CD4-positive, CD25-positive, alpha-beta regulatory T cell (primary cell): ENCODE measurements at regions not wholly inside any gene's neighbourhood (a gene's known extent, or its start where the extent isn't known, plus 50 kb on each side); places are given as distances from the start of the nearest gene placed in this dataset.

ENCODE experiments used
- ATAC-seq, 2 donors: fragments of 150-1000 bp; cut with Tn5 transposase; one replicate each; pipeline ENCODE4 v1.10.0; 2021; ENCODE audit warnings: low read depth in 2 of 2, moderate number of reproducible peaks in 2 of 2, moderate library complexity in 1 of 2
- DNase-seq, 3 donors: peaks; one replicate each; pipeline versions ENCODE4 v3.0.0 to v3.0.0-alpha.2; 2012 to 2022; ENCODE audit warnings: mixed read lengths in 1 of 3
- H3K27ac ChIP-seq: one replicate; pipeline ENCODE4 v1.7.0; 2013; ENCODE audit warnings: mild to moderate bottlenecking, low read length; ENCODE audit not compliant: insufficient read depth, poor library complexity, severe bottlenecking
- H3K27me3 ChIP-seq: one replicate; pipeline ENCODE4 v1.7.0; 2013; ENCODE audit warnings: low read length; ENCODE audit not compliant: control insufficient read depth, insufficient read depth
- H3K36me3 ChIP-seq: one replicate; pipeline ENCODE4 v1.7.0; 2013; ENCODE audit warnings: mild to moderate bottlenecking, low read length, moderate library complexity; ENCODE audit not compliant: control insufficient read depth, insufficient read depth
- H3K4me1 ChIP-seq: 2 replicates; pipeline ENCODE4 v1.7.0; 2013; ENCODE audit warnings: mild to moderate bottlenecking, low read length; ENCODE audit not compliant: insufficient read depth, control insufficient read depth, poor library complexity, severe bottlenecking
- H3K4me3 ChIP-seq: one replicate; pipeline ENCODE4 v1.7.0; 2013; ENCODE audit warnings: low read depth, mild to moderate bottlenecking, low read length, moderate library complexity
- H3K9me3 ChIP-seq, 2 experiments: 1 replicate in 1 of 2; 2 replicates in 1 of 2; pipeline ENCODE4 v1.7.0; 2013; ENCODE audit warnings: low read length in 2 of 2, mild to moderate bottlenecking in 1 of 2, moderate library complexity in 1 of 2; ENCODE audit not compliant: control insufficient read depth in 2 of 2
- H3K27ac Mint-ChIP-seq, 3 donors: one replicate each; pipeline ENCODE4 v1.8.0; 2020 to 2022; ENCODE audit warnings: mild to moderate bottlenecking in 3 of 3, mixed read lengths in 3 of 3, moderate library complexity in 2 of 3
- H3K27me3 Mint-ChIP-seq: one replicate; pipeline ENCODE4 v1.8.0; 2022; ENCODE audit warnings: mild to moderate bottlenecking, mixed read lengths
- H3K36me3 Mint-ChIP-seq: one replicate; pipeline ENCODE4 v1.8.0; 2020; ENCODE audit warnings: mixed read lengths
- H3K4me1 Mint-ChIP-seq, 4 donors: one replicate each; pipeline ENCODE4 v1.8.0; 2020 to 2022; ENCODE audit warnings: mixed read lengths in 4 of 4, mild to moderate bottlenecking in 1 of 4
- H3K4me3 Mint-ChIP-seq, 4 donors: one replicate each; pipeline ENCODE4 v1.8.0; 2020 to 2022; ENCODE audit warnings: mild to moderate bottlenecking in 4 of 4, mixed read lengths in 4 of 4, moderate library complexity in 3 of 4
- H3K9me3 Mint-ChIP-seq, 7 donors: one replicate each; pipeline ENCODE4 v1.8.0; 2020 to 2022; ENCODE audit warnings: mixed read lengths in 7 of 7, mild to moderate bottlenecking in 3 of 7, moderate library complexity in 2 of 7

GRCh38 chr6:103396768-103397167 lies 1463.0 kb downstream of the HACE1 start:
- Mint-ChIP-seq H3K9me3 (peaks cover 2 to 12% (median 6%) of the 10 kb centered on the region in 7 donors), H3K27me3 (no peaks in the 10 kb centered on the region), H3K4me1 (no peaks in the 10 kb centered on the region), H3K4me3 (no peak overlapping the region), H3K36me3 (no peaks in the 10 kb centered on the region), H3K27ac (no peak overlapping the region)
- H3K4me1 ChIP-seq: no peaks in the 10 kb centered on the region
- no peaks in the 10 kb centered on the region for H3K27me3 ChIP-seq
- H3K9me3 ChIP-seq: no peaks in the 10 kb centered on the region
- DNase-seq (no peak), ATAC-seq (no peak)
- H3K36me3 ChIP-seq: no peaks in the 10 kb centered on the region
- no peak overlapping the region for H3K4me3 ChIP-seq
- H3K27ac ChIP-seq: no peak overlapping the region

- Mint-ChIP-seq H3K4me3 (no peak overlapping the region), H3K27me3 (no peaks in the 10 kb centered on the region), H3K4me1 (no peaks in the 10 kb centered on the region), H3K9me3 (peaks cover 0 to 19% (median 2%) of the 10 kb centered on the region in 7 donors), H3K36me3 (no peaks in the 10 kb centered on the region), H3K27ac (no peak overlapping the region)
- DNase-seq (no peak), ATAC-seq (no peak)
- Histone ChIP-seq H3K4me3 (no peak overlapping the region), H3K9me3 (peaks cover 0 to 3% of the 10 kb centered on the region in 2 experiments), H3K36me3 (no peaks in the 10 kb centered on the region), H3K4me1 (no peaks in the 10 kb centered on the region), H3K27ac (no peak overlapping the region), H3K27me3 (no peaks in the 10 kb centered on the region)
Measured at GRCh38 chr6:103379272-103379671, 1480.4 kb downstream of the HACE1 start.

GRCh38 chr6:103367212-103367611 lies 1492.5 kb downstream of the HACE1 start:
- Mint-ChIP-seq H3K4me1 (no peaks in the 10 kb centered on the region), H3K27me3 (no peaks in the 10 kb centered on the region), H3K9me3 (peaks cover 7 to 24% (median 11%) of the 10 kb centered on the region in 7 donors), H3K36me3 (no peaks in the 10 kb centered on the region), H3K4me3 (no peak overlapping the region), H3K27ac (no peak overlapping the region)
- no peak overlapping the region for H3K27ac ChIP-seq
- H3K36me3 ChIP-seq: no peaks in the 10 kb centered on the region
- peaks cover 0 to 7% of the 10 kb centered on the region in 2 experiments for H3K9me3 ChIP-seq
- H3K4me3 ChIP-seq: no peak overlapping the region
- no peaks in the 10 kb centered on the region for H3K27me3 ChIP-seq
- DNase-seq (no peak), ATAC-seq (no peak)
- H3K4me1 ChIP-seq: no peaks in the 10 kb centered on the region

GRCh38 chr6:103356531-103356930 lies 1503.2 kb downstream of the HACE1 start:
- Histone ChIP-seq H3K27me3 (no peaks in the 10 kb centered on the region), H3K4me3 (no peak overlapping the region), H3K27ac (no peak overlapping the region), H3K4me1 (no peaks in the 10 kb centered on the region), H3K36me3 (no peaks in the 10 kb centered on the region), H3K9me3 (peaks cover 2 to 7% of the 10 kb centered on the region in 2 experiments)
- Mint-ChIP-seq H3K4me1 (no peaks in the 10 kb centered on the region), H3K4me3 (no peak overlapping the region), H3K9me3 (peaks cover 0 to 10% (median 2%) of the 10 kb centered on the region in 7 donors), H3K27me3 (no peaks in the 10 kb centered on the region), H3K27ac (no peak overlapping the region), H3K36me3 (no peaks in the 10 kb centered on the region)
- DNase-seq: no peak
- no peak for ATAC-seq

GRCh38 chr6:103344554-103345163 lies 1515.1 kb downstream of the HACE1 start:
- no peak overlapping the region for H3K27ac Mint-ChIP-seq
- H3K4me1 Mint-ChIP-seq: no peaks in the 10 kb centered on the region
- Histone ChIP-seq H3K27ac (no peak overlapping the region), H3K4me3 (no peak overlapping the region), H3K36me3 (no peaks in the 10 kb centered on the region), H3K9me3 (no peaks in the 10 kb centered on the region), H3K27me3 (no peaks in the 10 kb centered on the region), H3K4me1 (no peaks in the 10 kb centered on the region)
- H3K27me3 Mint-ChIP-seq: no peaks in the 10 kb centered on the region
- H3K36me3 Mint-ChIP-seq: no peaks in the 10 kb centered on the region
- DNase-seq (no peak), ATAC-seq (no peak)
- peaks cover 0 to 7% (median 4%) of the 10 kb centered on the region in 7 donors for H3K9me3 Mint-ChIP-seq
- no peak overlapping the region for H3K4me3 Mint-ChIP-seq

GRCh38 chr6:103335412-103335811 lies 1524.3 kb downstream of the HACE1 start:
- Mint-ChIP-seq H3K9me3 (peaks cover 0 to 10% (median 2%) of the 10 kb centered on the region in 7 donors), H3K27me3 (no peaks in the 10 kb centered on the region), H3K4me3 (no peak overlapping the region), H3K36me3 (no peaks in the 10 kb centered on the region), H3K27ac (no peak overlapping the region), H3K4me1 (no peaks in the 10 kb centered on the region)
- Histone ChIP-seq H3K4me3 (no peak overlapping the region), H3K27me3 (no peaks in the 10 kb centered on the region), H3K27ac (no peak overlapping the region), H3K9me3 (no peaks in the 10 kb centered on the region), H3K36me3 (no peaks in the 10 kb centered on the region), H3K4me1 (no peaks in the 10 kb centered on the region)
- DNase-seq (no peak), ATAC-seq (no peak)

GRCh38 chr6:103326760-103327757 lies 1532.7 kb downstream of the HACE1 start:
- H3K27ac ChIP-seq: no peak overlapping the region
- H3K4me3 Mint-ChIP-seq: no peak overlapping the region
- no peak overlapping the region for H3K27ac Mint-ChIP-seq
- no peak overlapping the region for H3K4me3 ChIP-seq
- no peaks in the 10 kb centered on the region for H3K36me3 ChIP-seq
- no peaks in the 10 kb centered on the region for H3K4me1 ChIP-seq
- H3K27me3 ChIP-seq: no peaks in the 10 kb centered on the region
- H3K4me1 Mint-ChIP-seq: no peaks in the 10 kb centered on the region
- H3K9me3 ChIP-seq: no peaks in the 10 kb centered on the region
- H3K9me3 Mint-ChIP-seq: peaks cover 0 to 9% (median 4%) of the 10 kb centered on the region in 7 donors
- H3K36me3 Mint-ChIP-seq: no peaks in the 10 kb centered on the region
- no peak for ATAC-seq
- DNase-seq: no peak
- H3K27me3 Mint-ChIP-seq: no peaks in the 10 kb centered on the region
